ENCODE measurements at regions not wholly inside any gene's neighbourhood (a gene's known extent, or its start where the extent isn't known, plus 50 kb on each side); places are given as distances from the start of the nearest gene placed in this dataset.

DNA sequence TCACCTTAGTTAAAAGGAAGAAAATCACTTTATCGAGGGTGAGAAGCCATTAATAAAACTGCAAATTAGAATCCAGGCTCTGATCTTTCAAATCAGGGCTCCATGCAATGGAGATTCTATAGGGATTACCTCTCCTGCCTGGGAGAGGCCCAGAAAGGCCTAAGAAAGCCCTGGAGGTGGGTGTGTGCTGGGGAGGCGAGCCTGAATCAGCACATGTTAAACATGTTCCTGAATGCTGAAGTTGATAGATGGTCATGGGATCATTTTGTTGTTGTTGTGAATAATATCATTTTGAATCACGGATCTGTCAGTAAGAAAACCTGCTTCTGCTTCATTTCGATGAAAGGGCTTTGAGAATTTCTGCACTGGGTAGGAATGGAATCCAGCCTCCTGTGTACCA is 254.3 kb downstream of the ACKR3 start:
- ChIA-PET CTCF (interaction anchor here (0.6 kb wide), 1 partner anchor 314 kb away, joined by 3 read pairs; no protein-coding TSS in a partner anchor), POLR2A (no interaction called here)
- TF ChIP-seq, protein P1, sequence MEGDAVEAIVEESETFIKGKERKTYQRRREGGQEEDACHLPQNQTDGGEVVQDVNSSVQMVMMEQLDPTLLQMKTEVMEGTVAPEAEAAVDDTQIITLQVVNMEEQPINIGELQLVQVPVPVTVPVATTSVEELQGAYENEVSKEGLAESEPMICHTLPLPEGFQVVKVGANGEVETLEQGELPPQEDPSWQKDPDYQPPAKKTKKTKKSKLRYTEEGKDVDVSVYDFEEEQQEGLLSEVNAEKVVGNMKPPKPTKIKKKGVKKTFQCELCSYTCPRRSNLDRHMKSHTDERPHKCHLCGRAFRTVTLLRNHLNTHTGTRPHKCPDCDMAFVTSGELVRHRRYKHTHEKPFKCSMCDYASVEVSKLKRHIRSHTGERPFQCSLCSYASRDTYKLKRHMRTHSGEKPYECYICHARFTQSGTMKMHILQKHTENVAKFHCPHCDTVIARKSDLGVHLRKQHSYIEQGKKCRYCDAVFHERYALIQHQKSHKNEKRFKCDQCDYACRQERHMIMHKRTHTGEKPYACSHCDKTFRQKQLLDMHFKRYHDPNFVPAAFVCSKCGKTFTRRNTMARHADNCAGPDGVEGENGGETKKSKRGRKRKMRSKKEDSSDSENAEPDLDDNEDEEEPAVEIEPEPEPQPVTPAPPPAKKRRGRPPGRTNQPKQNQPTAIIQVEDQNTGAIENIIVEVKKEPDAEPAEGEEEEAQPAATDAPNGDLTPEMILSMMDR (IDR thresholded peaks at IDR 0.05; ENCODE audit: unreplicated experiment) = no peak
- H3K4me1 Mint-ChIP-seq (ENCODE audit: insufficient read depth, unreplicated experiment) = peaks cover 5% of the 10 kb centered on the region
- no peak overlapping the region for H3K27ac Mint-ChIP-seq (ENCODE audit: low read depth, unreplicated experiment)
- peaks cover 8% of the 10 kb centered on the region for H3K9me3 Mint-ChIP-seq (ENCODE audit: unreplicated experiment)
- H3K36me3 Mint-ChIP-seq (ENCODE audit: insufficient read depth, unreplicated experiment) = no peaks in the 10 kb centered on the region
- H3K4me3 Mint-ChIP-seq (ENCODE audit: unreplicated experiment) = no peak overlapping the region
- no peak for DNase-seq (ENCODE audit: unreplicated experiment)
- intact Hi-C loops (cut with micrococcal nuclease) = no loop called here
- no peaks in the 10 kb centered on the region for H3K27me3 Mint-ChIP-seq (ENCODE audit: insufficient read depth, unreplicated experiment)
- BruUV-seq (replicated peaks) = no TSS peak

DNA sequence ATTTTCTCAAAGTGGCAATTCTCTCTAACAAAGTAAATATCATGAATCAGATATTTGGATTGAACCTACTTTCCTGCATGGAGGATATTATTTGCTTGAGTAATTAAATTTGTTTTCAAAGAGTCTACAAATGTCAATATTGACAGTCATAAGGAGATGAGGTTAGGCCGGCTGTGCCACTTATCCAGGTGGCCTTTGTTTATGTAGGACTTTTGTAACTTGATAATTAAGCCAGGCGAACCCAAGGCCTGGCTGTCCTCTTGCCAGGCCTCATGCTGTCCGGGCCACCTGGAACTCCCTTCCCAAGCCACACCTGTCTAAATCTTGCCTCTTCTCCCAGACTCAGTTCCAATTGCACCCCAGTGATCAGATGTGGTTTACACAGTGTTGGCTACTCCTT is 255.2 kb downstream of the ACKR3 start:
- H3K27ac Mint-ChIP-seq (ENCODE audit: low read depth, unreplicated experiment) = peak overlapping the region; percentile 9
- BruUV-seq (replicated peaks) = no TSS peak
- no peak overlapping the region for H3K4me3 Mint-ChIP-seq (ENCODE audit: unreplicated experiment)
- H3K36me3 Mint-ChIP-seq (ENCODE audit: insufficient read depth, unreplicated experiment) = no peaks in the 10 kb centered on the region
- DNase-seq (ENCODE audit: unreplicated experiment) = no peak
- TF ChIP-seq, protein P1 (IDR thresholded peaks at IDR 0.05; ENCODE audit: unreplicated experiment) = no peak
- POLR2A ChIA-PET = no interaction called here
- H3K27me3 Mint-ChIP-seq (ENCODE audit: insufficient read depth, unreplicated experiment) = no peaks in the 10 kb centered on the region
- intact Hi-C loops (cut with micrococcal nuclease) = no loop called here
- peaks cover 8% of the 10 kb centered on the region for H3K9me3 Mint-ChIP-seq (ENCODE audit: unreplicated experiment)
- H3K4me1 Mint-ChIP-seq (ENCODE audit: insufficient read depth, unreplicated experiment) = peaks cover 5% of the 10 kb centered on the region
- CTCF ChIA-PET = no interaction called here

DNA sequence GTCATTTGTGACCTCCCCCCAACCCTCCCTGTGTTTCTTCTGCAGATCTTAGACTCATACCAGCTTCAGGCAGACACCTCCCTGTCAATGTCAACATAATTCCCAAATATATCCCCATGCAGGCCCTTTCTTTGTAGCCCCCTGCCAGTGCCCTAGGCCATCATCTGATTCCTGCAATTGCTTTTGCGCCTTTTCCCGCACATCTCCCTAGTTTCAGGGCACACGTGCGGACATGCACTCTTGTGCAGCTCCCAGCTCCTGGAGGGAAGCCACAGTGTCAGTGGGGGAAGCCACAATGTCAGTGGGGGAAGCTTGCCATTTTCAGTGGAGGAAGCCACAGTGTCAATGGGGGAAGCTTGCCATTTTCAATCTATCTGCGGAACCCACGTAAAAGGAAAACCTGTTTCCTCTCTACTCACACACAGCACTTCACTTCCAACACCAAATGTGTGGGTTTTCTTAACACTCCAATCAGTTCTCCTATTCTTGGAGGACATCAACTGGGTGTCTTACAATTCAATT is 256.4 kb downstream of the ACKR3 start:
- intact Hi-C loops (cut with micrococcal nuclease) = no loop called here
- Mint-ChIP-seq H3K4me3 (ENCODE audit: unreplicated experiment) (no peak overlapping the region), H3K4me1 (ENCODE audit: insufficient read depth, unreplicated experiment) (peaks cover 5% of the 10 kb centered on the region), H3K9me3 (ENCODE audit: unreplicated experiment) (peaks cover 3% of the 10 kb centered on the region), H3K36me3 (ENCODE audit: insufficient read depth, unreplicated experiment) (peaks cover under 1% of the 10 kb centered on the region), H3K27ac (ENCODE audit: low read depth, unreplicated experiment) (no peak overlapping the region), H3K27me3 (ENCODE audit: insufficient read depth, unreplicated experiment) (no peaks in the 10 kb centered on the region)
- BruUV-seq (replicated peaks) = no TSS peak
- TF ChIP-seq, protein P1 (IDR thresholded peaks at IDR 0.05; ENCODE audit: unreplicated experiment) = no peak
- DNase-seq (ENCODE audit: unreplicated experiment) = no peak
- CTCF ChIA-PET = no interaction called here
- POLR2A ChIA-PET = no interaction called here

DNA sequence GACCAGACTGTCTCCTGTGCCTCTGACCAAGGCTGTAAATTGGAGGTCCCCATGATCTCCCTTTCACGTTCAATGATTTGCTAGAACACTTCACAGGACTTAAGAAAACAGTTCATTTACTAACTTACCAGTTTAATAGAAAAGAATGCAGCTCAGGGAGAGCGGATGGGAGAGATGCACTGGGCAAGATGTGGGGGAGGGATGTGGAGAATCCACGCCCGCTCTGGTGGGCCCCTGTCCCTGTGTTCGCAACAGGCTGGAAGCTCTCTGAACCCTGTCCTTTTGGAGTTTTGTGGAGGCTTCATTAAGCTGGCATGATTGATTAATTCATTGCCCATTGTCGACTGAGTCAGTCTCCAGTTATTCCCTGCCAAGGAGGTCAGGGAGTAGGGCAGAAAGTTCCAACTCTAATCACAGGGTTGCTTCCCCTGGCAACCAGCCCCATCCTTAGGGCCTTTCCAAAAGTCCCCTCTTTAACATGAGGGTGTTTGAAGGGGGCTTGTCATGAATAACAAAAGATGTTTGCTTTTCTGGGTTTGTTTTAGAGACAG is 257.1 kb downstream of the ACKR3 start:
- no peak overlapping the region for H3K4me3 Mint-ChIP-seq (ENCODE audit: unreplicated experiment)
- no peak for DNase-seq (ENCODE audit: unreplicated experiment)
- no peak overlapping the region for H3K27ac Mint-ChIP-seq (ENCODE audit: low read depth, unreplicated experiment)
- peaks cover 5% of the 10 kb centered on the region for H3K4me1 Mint-ChIP-seq (ENCODE audit: insufficient read depth, unreplicated experiment)
- no peaks in the 10 kb centered on the region for H3K27me3 Mint-ChIP-seq (ENCODE audit: insufficient read depth, unreplicated experiment)
- ChIA-PET POLR2A (interaction anchor here (0.9 kb wide), 1 partner anchor 8 kb away, joined by 3 read pairs; no protein-coding TSS in a partner anchor), CTCF (interaction anchor here (0.6 to 0.7 kb wide), 2 partner anchors 258 to 475 kb away, joined by 3 to 4 read pairs; no protein-coding TSS in a partner anchor)
- H3K36me3 Mint-ChIP-seq (ENCODE audit: insufficient read depth, unreplicated experiment) = peaks cover 4% of the 10 kb centered on the region
- intact Hi-C loops (cut with micrococcal nuclease) = no loop called here
- H3K9me3 Mint-ChIP-seq (ENCODE audit: unreplicated experiment) = no peaks in the 10 kb centered on the region
- no TSS peak for BruUV-seq (replicated peaks)
- TF ChIP-seq, protein P1 (IDR thresholded peaks at IDR 0.05; ENCODE audit: unreplicated experiment) = no peak

All from MCF 10A (cell line).